OCI-LY7 (cell line): ENCODE measurements at regions not wholly inside any gene's neighbourhood (a gene's known extent, or its start where the extent isn't known, plus 50 kb on each side); places are given as distances from the start of the nearest gene placed in this dataset.
A peak's percentile ranks its signal among the peaks of the same experiment; 100 is the strongest.

Experiments used
- BruUV-seq: library from RNA; stranded (reverse); fragments of 400-500 nt; replicated peaks from 2 replicates; lab custom pipeline; 2021; lab: Mats Ljungman, UMichigan
- CTCF ChIA-PET: fragments of 300-600 bp; sonication (Branson Sonifier 250); formaldehyde crosslinking; loops from one replicate; lab custom pipeline; 2022; ENCODE audit warnings: antibody characterized with exemption; ENCODE audit not compliant: unreplicated experiment; lab: Charles Lee
- POLR2A ChIA-PET: fragments of 300-600 bp; sonication (Branson Sonifier 250); formaldehyde crosslinking; loops from one replicate; lab custom pipeline; 2022; ENCODE audit warnings: antibody characterized with exemption; lab: Charles Lee
- DNase-seq: peaks from one replicate; pipeline ENCODE4 v3.0.0-alpha.2; 2015; ENCODE audit warnings: low spot score
- H2AFZ ChIP-seq: fragments of 200-600 bp; sonication (generic), shearing (Covaris generic); 2 replicates; pipeline ENCODE4 v1.6.1; 2014; ENCODE audit warnings: mild to moderate bottlenecking, antibody characterized with exemption, low read length, moderate library complexity
- H3K27ac ChIP-seq: fragments of 200-600 bp; sonication (generic); 2 replicates; pipeline ENCODE4 v1.5.1; 2014; ENCODE audit warnings: mixed run types, low read depth, mild to moderate bottlenecking, moderate library complexity, low read length, inconsistent platforms; ENCODE audit not compliant: poor library complexity, severe bottlenecking
- H3K36me3 ChIP-seq: fragments of 200-600 bp; sonication (generic); 2 replicates; pipeline ENCODE4 v1.6.1; 2014; ENCODE audit warnings: mild to moderate bottlenecking, antibody characterized with exemption, low read length, moderate library complexity, mixed read lengths; ENCODE audit not compliant: insufficient read depth
- H3K4me1 ChIP-seq: fragments of 200-600 bp; sonication (generic); 2 replicates; pipeline ENCODE4 v1.5.1; 2014; ENCODE audit warnings: mild to moderate bottlenecking, low read length; ENCODE audit not compliant: insufficient read depth, poor library complexity, severe bottlenecking
- H3K4me2 ChIP-seq: fragments of 200-600 bp; sonication (generic); 2 replicates; pipeline ENCODE4 v1.6.1; 2014; ENCODE audit warnings: mild to moderate bottlenecking, low read length
- H3K4me3 ChIP-seq: fragments of 200-600 bp; sonication (generic); 2 replicates; pipeline ENCODE4 v1.5.1; 2014; ENCODE audit warnings: mild to moderate bottlenecking, low read depth, low read length; ENCODE audit not compliant: poor library complexity, severe bottlenecking
- H3K79me2 ChIP-seq: fragments of 200-600 bp; sonication (generic); 2 replicates; pipeline ENCODE4 v1.6.1; 2016; ENCODE audit warnings: low read depth, mild to moderate bottlenecking, low read length, moderate library complexity, mixed read lengths; ENCODE audit not compliant: insufficient read depth
- H3K9me2 ChIP-seq: fragments of 200-600 bp; sonication (generic); 2 replicates; pipeline ENCODE4 v1.6.1; 2016; ENCODE audit warnings: mild to moderate bottlenecking, low read length, mixed read lengths; ENCODE audit not compliant: insufficient read depth
- H3K9me3 ChIP-seq: fragments of 200-600 bp; sonication (generic); 2 replicates; pipeline ENCODE4 v1.6.1; 2014; ENCODE audit warnings: mild to moderate bottlenecking, mixed run types, low read length, mixed read lengths
- H4K20me1 ChIP-seq: fragments of 200-600 bp; sonication (generic); 2 replicates; pipeline ENCODE4 v1.6.1; 2014; ENCODE audit warnings: mild to moderate bottlenecking, antibody characterized with exemption, low read length, moderate library complexity, mixed read lengths; ENCODE audit not compliant: insufficient read depth
- EZH2phosphoT487 ChIP-seq: fragments of 200-600 bp; sonication (generic); IDR thresholded peaks from 2 replicates; pipeline ENCODE4 v1.6.1; 2018; ENCODE audit warnings: low read depth, borderline replicate concordance, mild to moderate bottlenecking, mixed run types, antibody characterized with exemption, low read length, moderate library complexity, mixed read lengths
- intact Hi-C: fragments of 100-400 bp; cut with micrococcal nuclease; formaldehyde crosslinking; loops from one replicate; pipeline ENCODE4 v1.10.0; 2022; ENCODE audit not compliant: unreplicated experiment
- TF ChIP-seq, protein P1 (sequence below): fragments of 200-600 bp; sonication (generic); conservative IDR thresholded peaks from 2 replicates; pipeline ENCODE4 v1.5.1; 2014; ENCODE audit warnings: mild to moderate bottlenecking, antibody characterized with exemption, low read length, moderate library complexity, mixed read lengths

DNA sequence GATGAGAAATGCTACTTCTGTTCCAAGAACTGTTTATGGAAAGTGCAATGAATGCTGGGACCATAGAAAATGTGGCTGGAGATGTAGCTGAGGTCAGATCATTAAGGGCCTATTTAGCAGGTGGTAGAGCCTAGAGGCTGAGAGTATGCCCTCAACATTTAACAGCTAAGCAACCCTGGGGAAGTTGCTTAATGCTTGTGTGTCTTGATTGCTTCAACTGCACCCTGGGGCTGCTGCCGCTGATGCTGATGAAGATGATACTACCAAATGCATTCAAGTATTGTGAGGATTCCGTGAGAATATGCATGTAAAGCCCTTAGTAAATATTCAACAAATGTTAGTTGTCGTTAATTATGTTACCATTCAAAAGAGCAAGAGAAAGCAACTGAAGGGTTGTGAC, 273.2 kb downstream of the BCL11A start:
- Histone ChIP-seq H3K9me2 (no peaks in the 10 kb centered on the region), H3K4me1 (no peaks in the 10 kb centered on the region), H3K27ac (no peak overlapping the region), H3K4me3 (no peak overlapping the region), H2AFZ (no peak overlapping the region), H3K4me2 (no peak overlapping the region), H4K20me1 (no peaks in the 10 kb centered on the region), H3K36me3 (no peaks in the 10 kb centered on the region), H3K79me2 (no peaks in the 10 kb centered on the region), H3K9me3 (peaks cover 7% of the 10 kb centered on the region; the same call in 1 of the 2 replicates)
- CTCF ChIA-PET: no interaction called here
- intact Hi-C loops: no loop called here
- no peak for DNase-seq
- POLR2A ChIA-PET: interaction anchor here (1.9 kb wide), 1 partner anchor 19 kb away, joined by 4 read pairs; no protein-coding TSS in a partner anchor
- BruUV-seq: no TSS peak
- TF ChIP-seq EZH2phosphoT487: no peak
- TF ChIP-seq, protein P1, sequence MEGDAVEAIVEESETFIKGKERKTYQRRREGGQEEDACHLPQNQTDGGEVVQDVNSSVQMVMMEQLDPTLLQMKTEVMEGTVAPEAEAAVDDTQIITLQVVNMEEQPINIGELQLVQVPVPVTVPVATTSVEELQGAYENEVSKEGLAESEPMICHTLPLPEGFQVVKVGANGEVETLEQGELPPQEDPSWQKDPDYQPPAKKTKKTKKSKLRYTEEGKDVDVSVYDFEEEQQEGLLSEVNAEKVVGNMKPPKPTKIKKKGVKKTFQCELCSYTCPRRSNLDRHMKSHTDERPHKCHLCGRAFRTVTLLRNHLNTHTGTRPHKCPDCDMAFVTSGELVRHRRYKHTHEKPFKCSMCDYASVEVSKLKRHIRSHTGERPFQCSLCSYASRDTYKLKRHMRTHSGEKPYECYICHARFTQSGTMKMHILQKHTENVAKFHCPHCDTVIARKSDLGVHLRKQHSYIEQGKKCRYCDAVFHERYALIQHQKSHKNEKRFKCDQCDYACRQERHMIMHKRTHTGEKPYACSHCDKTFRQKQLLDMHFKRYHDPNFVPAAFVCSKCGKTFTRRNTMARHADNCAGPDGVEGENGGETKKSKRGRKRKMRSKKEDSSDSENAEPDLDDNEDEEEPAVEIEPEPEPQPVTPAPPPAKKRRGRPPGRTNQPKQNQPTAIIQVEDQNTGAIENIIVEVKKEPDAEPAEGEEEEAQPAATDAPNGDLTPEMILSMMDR: no peak

- no peak overlapping the region for H3K4me2 ChIP-seq
- peaks cover 14% of the 10 kb centered on the region for H3K9me3 ChIP-seq
- H3K36me3 ChIP-seq: no peaks in the 10 kb centered on the region
- H3K4me3 ChIP-seq: no peak overlapping the region
- no peak for TF ChIP-seq EZH2phosphoT487
- TF ChIP-seq, protein P1: no peak
- intact Hi-C loops: no loop called here
- H4K20me1 ChIP-seq: no peaks in the 10 kb centered on the region
- ChIA-PET POLR2A (interaction anchor here (0.7 to 1.9 kb wide), 2 partner anchors 12 to 18 kb away, joined by 4 read pairs; no protein-coding TSS in a partner anchor), CTCF (no interaction called here)
- no peak overlapping the region for H2AFZ ChIP-seq
- DNase-seq: no peak
- H3K4me1 ChIP-seq: no peaks in the 10 kb centered on the region
- no TSS peak for BruUV-seq
- no peak overlapping the region for H3K27ac ChIP-seq
- no peaks in the 10 kb centered on the region for H3K79me2 ChIP-seq
- no peaks in the 10 kb centered on the region for H3K9me2 ChIP-seq
Measured at GRCh38 chr2:60278906-60279305, 274.5 kb downstream of the BCL11A start.

- Histone ChIP-seq H2AFZ (no peak overlapping the region), H3K36me3 (no peaks in the 10 kb centered on the region), H4K20me1 (no peaks in the 10 kb centered on the region), H3K4me1 (no peaks in the 10 kb centered on the region), H3K27ac (no peak overlapping the region), H3K4me2 (no peak overlapping the region), H3K79me2 (no peaks in the 10 kb centered on the region), H3K4me3 (no peak overlapping the region), H3K9me3 (peaks cover 14% of the 10 kb centered on the region), H3K9me2 (no peaks in the 10 kb centered on the region)
- DNase-seq: no peak
- ChIA-PET POLR2A (no interaction called here), CTCF (no interaction called here)
- no peak for TF ChIP-seq EZH2phosphoT487
- TF ChIP-seq, protein P1: peak; percentile 33; the same call in 1 of the 2 replicates
- intact Hi-C loops: no loop called here
- no TSS peak for BruUV-seq
Measured at GRCh38 chr2:60275958-60276357, 277.5 kb downstream of the BCL11A start.
